KMS-11 (cell line): ENCODE measurements at regions not wholly inside any gene's neighbourhood (a gene's known extent, or its start where the extent isn't known, plus 50 kb on each side); places are given as distances from the start of the nearest gene placed in this dataset.

ENCODE experiments used
- H2AFZ ChIP-seq: fragments of 200-600 bp; sonication (generic); 2 replicates; pipeline ENCODE4 v1.6.1; 2016; ENCODE audit warnings: antibody characterized with exemption, mixed run types, low read depth
- H3K27ac ChIP-seq: fragments of 200-600 bp; sonication (generic); 2 replicates; pipeline ENCODE4 v1.6.1; 2016; ENCODE audit warnings: mild to moderate bottlenecking, mixed run types
- H3K27me3 ChIP-seq: fragments of 200-600 bp; sonication (generic); 2 replicates; pipeline ENCODE4 v1.6.1; 2017; ENCODE audit warnings: mild to moderate bottlenecking, low read depth, mixed run types, moderate library complexity; ENCODE audit not compliant: insufficient read depth
- H3K36me3 ChIP-seq: fragments of 200-600 bp; sonication (generic); 2 replicates; pipeline ENCODE4 v1.6.1; 2017; ENCODE audit warnings: mild to moderate bottlenecking, mixed run types; ENCODE audit not compliant: insufficient read depth
- H3K4me1 ChIP-seq: fragments of 200-600 bp; sonication (generic); 2 replicates; pipeline ENCODE4 v1.6.1; 2016; ENCODE audit warnings: mild to moderate bottlenecking, low read depth, mixed run types; ENCODE audit not compliant: poor library complexity, severe bottlenecking
- H3K4me2 ChIP-seq: fragments of 200-600 bp; sonication (generic); 2 replicates; pipeline ENCODE4 v1.7.0; 2016; ENCODE audit warnings: mild to moderate bottlenecking, mixed run types
- H3K4me3 ChIP-seq: fragments of 200-600 bp; sonication (generic); IDR thresholded peaks from 2 replicates; pipeline ENCODE4 v1.6.1; 2017; ENCODE audit warnings: low read depth, low read length, mixed read lengths; ENCODE audit not compliant: insufficient read depth
- H3K79me2 ChIP-seq: fragments of 200-600 bp; sonication (generic); 2 replicates; pipeline ENCODE4 v1.6.1; 2016; ENCODE audit warnings: low read depth, mixed run types; ENCODE audit not compliant: insufficient read depth
- H3K9ac ChIP-seq: fragments of 200-600 bp; sonication (generic); 2 replicates; pipeline ENCODE4 v1.6.1; 2016; ENCODE audit warnings: mild to moderate bottlenecking, mixed run types
- H4K20me1 ChIP-seq: fragments of 200-600 bp; sonication (generic); 2 replicates; pipeline ENCODE4 v1.6.1; 2016; ENCODE audit warnings: mild to moderate bottlenecking, mixed run types; ENCODE audit not compliant: insufficient read depth
- TF ChIP-seq, protein P1 (sequence below): fragments of 200-600 bp; sonication (generic); conservative IDR thresholded peaks from 2 replicates; pipeline ENCODE4 v1.6.1; 2017; ENCODE audit warnings: low read depth, mild to moderate bottlenecking, antibody characterized with exemption, low read length, moderate library complexity, mixed read lengths

DNA sequence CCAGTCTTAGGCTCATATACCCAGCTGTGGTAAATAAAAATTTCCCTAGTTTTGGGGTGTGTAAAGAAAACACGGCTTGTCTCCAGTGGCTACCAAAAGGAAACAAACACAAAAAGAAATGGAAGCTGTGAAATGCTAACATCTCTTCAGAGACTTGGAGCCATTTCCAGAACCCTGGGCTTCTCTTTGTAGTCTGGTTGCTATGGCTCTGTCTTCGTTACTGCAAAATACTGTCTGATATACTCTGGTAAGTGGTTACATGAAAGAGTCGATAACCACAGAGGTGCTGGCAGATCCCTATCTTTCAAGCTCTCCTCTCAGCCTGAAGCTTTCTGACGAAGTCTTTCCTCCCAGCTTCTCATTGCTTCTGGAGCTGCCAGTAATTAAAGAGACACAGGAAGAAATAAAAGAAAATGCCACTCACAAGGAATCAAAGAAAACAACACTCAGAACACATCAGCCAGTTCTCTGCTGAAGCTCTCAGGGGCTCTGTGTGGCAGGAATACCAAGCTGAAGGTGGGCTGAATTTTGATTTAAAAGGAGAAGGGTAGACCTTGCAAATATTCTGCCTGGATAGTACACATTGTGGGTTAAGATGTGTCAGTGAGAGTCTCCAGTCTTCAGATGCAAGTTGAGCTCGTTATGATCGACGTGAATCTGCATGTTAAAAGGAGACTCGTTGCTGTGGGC lies 107.6 kb upstream of the FAM9C start:
- Histone ChIP-seq H3K4me3 (no peak overlapping the region), H2AFZ (no peak overlapping the region), H3K27me3 (no peaks in the 10 kb centered on the region), H3K4me2 (no peak overlapping the region), H3K27ac (no peak overlapping the region), H3K4me1 (no peaks in the 10 kb centered on the region), H4K20me1 (no peaks in the 10 kb centered on the region), H3K79me2 (no peaks in the 10 kb centered on the region), H3K9ac (no peak overlapping the region), H3K36me3 (no peaks in the 10 kb centered on the region)
- TF ChIP-seq, protein P1, sequence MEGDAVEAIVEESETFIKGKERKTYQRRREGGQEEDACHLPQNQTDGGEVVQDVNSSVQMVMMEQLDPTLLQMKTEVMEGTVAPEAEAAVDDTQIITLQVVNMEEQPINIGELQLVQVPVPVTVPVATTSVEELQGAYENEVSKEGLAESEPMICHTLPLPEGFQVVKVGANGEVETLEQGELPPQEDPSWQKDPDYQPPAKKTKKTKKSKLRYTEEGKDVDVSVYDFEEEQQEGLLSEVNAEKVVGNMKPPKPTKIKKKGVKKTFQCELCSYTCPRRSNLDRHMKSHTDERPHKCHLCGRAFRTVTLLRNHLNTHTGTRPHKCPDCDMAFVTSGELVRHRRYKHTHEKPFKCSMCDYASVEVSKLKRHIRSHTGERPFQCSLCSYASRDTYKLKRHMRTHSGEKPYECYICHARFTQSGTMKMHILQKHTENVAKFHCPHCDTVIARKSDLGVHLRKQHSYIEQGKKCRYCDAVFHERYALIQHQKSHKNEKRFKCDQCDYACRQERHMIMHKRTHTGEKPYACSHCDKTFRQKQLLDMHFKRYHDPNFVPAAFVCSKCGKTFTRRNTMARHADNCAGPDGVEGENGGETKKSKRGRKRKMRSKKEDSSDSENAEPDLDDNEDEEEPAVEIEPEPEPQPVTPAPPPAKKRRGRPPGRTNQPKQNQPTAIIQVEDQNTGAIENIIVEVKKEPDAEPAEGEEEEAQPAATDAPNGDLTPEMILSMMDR: no peak

DNA sequence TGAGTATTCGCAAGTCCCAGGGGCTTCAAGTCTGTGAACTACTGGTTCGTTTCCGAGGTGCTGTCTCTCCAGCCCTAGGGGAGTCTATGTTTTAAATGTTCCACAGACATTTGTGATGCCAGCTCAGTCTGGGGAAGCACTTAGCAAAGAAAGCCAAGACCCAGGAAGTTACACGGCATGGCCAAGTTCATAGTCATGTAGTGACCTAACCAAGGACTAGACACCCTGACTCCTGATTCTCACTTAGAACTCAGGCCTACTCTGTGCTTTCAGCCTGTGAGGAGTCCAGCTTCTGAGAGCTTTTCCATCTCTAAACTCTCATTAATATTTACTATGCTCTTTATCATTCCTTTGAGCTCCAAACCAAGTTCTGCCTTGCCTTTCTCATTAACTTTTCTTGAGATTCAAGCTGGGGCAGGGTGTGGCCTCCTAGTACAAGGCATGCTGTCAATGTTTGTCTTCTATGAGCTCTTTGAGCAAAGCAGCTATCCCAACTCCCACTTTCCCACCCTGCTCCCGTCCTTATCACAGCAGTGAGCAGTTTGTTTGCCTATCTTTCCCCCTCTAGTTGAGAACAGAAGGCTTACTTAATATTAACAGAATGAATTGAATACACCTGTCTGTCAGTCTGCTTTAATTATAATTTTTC lies 105.4 kb upstream of the FAM9C start:
- no peaks in the 10 kb centered on the region for H3K4me1 ChIP-seq
- no peak overlapping the region for H3K27ac ChIP-seq
- H3K9ac ChIP-seq: no peak overlapping the region

DNA sequence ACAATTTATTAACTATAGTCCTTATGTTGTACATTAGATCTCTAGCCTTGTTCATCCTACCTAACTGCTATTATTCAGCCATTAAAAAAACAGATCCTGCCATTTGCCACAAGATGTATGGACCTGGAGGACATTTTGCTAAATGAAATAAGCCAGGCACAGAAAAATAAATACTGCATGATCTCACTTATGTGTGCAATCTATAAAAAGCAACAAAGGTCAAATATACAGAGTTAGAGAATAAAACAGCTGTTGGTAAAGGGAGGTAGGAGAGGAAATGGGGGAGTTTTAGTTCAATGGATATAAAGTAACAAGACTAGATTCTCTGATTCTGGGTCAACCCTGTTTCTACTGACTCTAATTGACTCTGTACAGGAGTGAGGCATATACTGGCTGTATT lies 103.3 kb upstream of the FAM9C start:
- TF ChIP-seq, protein P1: no peak
- H3K79me2 ChIP-seq: no peaks in the 10 kb centered on the region
- no peaks in the 10 kb centered on the region for H3K4me1 ChIP-seq
- H3K27ac ChIP-seq: no peak overlapping the region
- H3K4me2 ChIP-seq: no peak overlapping the region
- H3K4me3 ChIP-seq: no peak overlapping the region
- no peak overlapping the region for H3K9ac ChIP-seq
- no peaks in the 10 kb centered on the region for H3K36me3 ChIP-seq
- no peak overlapping the region for H2AFZ ChIP-seq
- H4K20me1 ChIP-seq: no peaks in the 10 kb centered on the region
- H3K27me3 ChIP-seq: no peaks in the 10 kb centered on the region

More for the DNA sequence above, 105.4 kb upstream of the FAM9C start:
- no peaks in the 10 kb centered on the region for H3K36me3 ChIP-seq
- TF ChIP-seq, protein P1: no peak
- no peak overlapping the region for H3K4me3 ChIP-seq
- no peak overlapping the region for H2AFZ ChIP-seq
- no peaks in the 10 kb centered on the region for H4K20me1 ChIP-seq
- H3K4me2 ChIP-seq: no peak overlapping the region
- H3K27me3 ChIP-seq: no peaks in the 10 kb centered on the region
- H3K79me2 ChIP-seq: no peaks in the 10 kb centered on the region

DNA sequence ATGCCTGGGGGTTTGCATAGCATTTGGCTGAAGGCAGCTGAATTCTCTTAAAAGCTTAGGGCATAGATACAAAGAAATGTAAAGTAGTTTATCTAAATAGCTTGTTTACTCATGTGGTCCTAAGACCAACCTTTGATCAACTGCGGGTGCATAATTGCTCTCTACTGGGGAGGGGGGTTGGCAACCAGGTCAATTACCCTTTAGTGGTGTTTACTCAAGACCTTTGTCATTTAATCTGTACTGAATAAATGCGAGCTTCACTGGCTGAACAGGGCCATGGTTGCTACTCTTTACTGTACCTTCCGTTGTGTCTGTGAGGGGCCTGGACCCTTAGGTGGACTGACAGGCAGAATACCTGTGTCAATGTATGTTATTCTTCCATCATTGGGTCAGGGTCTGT lies 102.7 kb upstream of the FAM9C start:
- H3K36me3 ChIP-seq: no peaks in the 10 kb centered on the region
- no peaks in the 10 kb centered on the region for H3K27me3 ChIP-seq
- no peak overlapping the region for H3K4me3 ChIP-seq
- no peak overlapping the region for H2AFZ ChIP-seq
- H3K4me1 ChIP-seq: no peaks in the 10 kb centered on the region
- no peaks in the 10 kb centered on the region for H3K79me2 ChIP-seq
- no peak overlapping the region for H3K27ac ChIP-seq
- TF ChIP-seq, protein P1: no peak
- no peaks in the 10 kb centered on the region for H4K20me1 ChIP-seq
- no peak overlapping the region for H3K9ac ChIP-seq
- no peak overlapping the region for H3K4me2 ChIP-seq
